HFFc6 (cell line): ENCODE measurements at regions not wholly inside any gene's neighbourhood (a gene's known extent, or its start where the extent isn't known, plus 50 kb on each side); places are given as distances from the start of the nearest gene placed in this dataset.

ENCODE experiments used
- DNase-seq: peaks from one replicate; pipeline ENCODE4 v3.0.0-alpha.2; 2018
- H3K27ac Mint-ChIP-seq: 2 replicates; pipeline ENCODE4 v1.8.0; 2020; ENCODE audit warnings: mild to moderate bottlenecking, mixed read lengths
- H3K27me3 Mint-ChIP-seq: 2 replicates; pipeline ENCODE4 v1.8.0; 2021; ENCODE audit warnings: mild to moderate bottlenecking, moderate library complexity, mixed read lengths; ENCODE audit not compliant: insufficient read depth
- H3K36me3 Mint-ChIP-seq: 2 replicates; pipeline ENCODE4 v1.8.0; 2021; ENCODE audit warnings: low read depth, mixed read lengths
- H3K4me1 Mint-ChIP-seq: 2 replicates; pipeline ENCODE4 v1.8.0; 2020; ENCODE audit warnings: low read depth, mixed read lengths
- H3K4me3 Mint-ChIP-seq: 2 replicates; pipeline ENCODE4 v1.8.0; 2020; ENCODE audit warnings: mild to moderate bottlenecking, moderate library complexity, mixed read lengths
- H3K9me3 Mint-ChIP-seq: 2 replicates; pipeline ENCODE4 v1.8.0; 2020; ENCODE audit warnings: mild to moderate bottlenecking, mixed read lengths
- CTCF ChIP-seq: fragments of 200-600 bp; sonication (generic); IDR thresholded peaks from 2 replicates; pipeline ENCODE4 v1.5.0; 2021; ENCODE audit warnings: antibody characterized with exemption, mild to moderate bottlenecking

- DNase-seq: no peak
- Mint-ChIP-seq H3K4me3 (no peak overlapping the region), H3K27ac (no peak overlapping the region), H3K27me3 (no peaks in the 10 kb centered on the region; the same call in 1 of the 2 replicates), H3K4me1 (peaks cover 40% of the 10 kb centered on the region), H3K9me3 (no peaks in the 10 kb centered on the region), H3K36me3 (no peaks in the 10 kb centered on the region)
- no peak for TF ChIP-seq CTCF
Observed at GRCh38 chr9:679462-679861, 162.0 kb upstream of the DMRT1 start.

DNA sequence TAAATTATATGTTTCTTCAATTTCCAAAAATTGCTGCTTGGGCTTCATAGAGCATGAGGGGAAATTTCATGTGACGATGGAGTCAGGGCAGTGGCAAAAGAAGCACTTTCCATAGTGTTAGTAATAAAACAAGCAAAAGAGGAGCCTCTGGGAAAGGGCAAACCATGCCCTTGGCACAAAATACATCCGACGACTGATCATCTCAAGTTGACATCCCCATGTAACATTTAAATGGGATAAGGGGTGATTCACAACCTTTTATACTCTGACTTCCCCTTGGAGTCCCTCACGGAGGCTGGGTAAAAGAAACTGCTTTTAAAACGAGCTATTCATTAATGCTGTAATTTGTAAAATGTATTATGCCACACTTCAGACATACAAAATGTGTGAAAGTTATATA lies 161.4 kb upstream of the DMRT1 start:
- no peaks in the 10 kb centered on the region for H3K9me3 Mint-ChIP-seq
- H3K36me3 Mint-ChIP-seq: no peaks in the 10 kb centered on the region
- H3K27ac Mint-ChIP-seq: no peak overlapping the region
- H3K4me1 Mint-ChIP-seq: peaks cover 46% of the 10 kb centered on the region
- DNase-seq: no peak
- no peak overlapping the region for H3K4me3 Mint-ChIP-seq
- H3K27me3 Mint-ChIP-seq: no peaks in the 10 kb centered on the region; the same call in 1 of the 2 replicates
- no peak for TF ChIP-seq CTCF

GRCh38 chr9:682633-683508 lies 158.6 kb upstream of the DMRT1 start:
- no peak for TF ChIP-seq CTCF
- H3K4me3 Mint-ChIP-seq: peak overlapping the region; percentile 36; the same call in 1 of the 2 replicates
- H3K36me3 Mint-ChIP-seq: peaks cover 7% of the 10 kb centered on the region
- H3K9me3 Mint-ChIP-seq: no peaks in the 10 kb centered on the region
- peaks cover 59% of the 10 kb centered on the region for H3K4me1 Mint-ChIP-seq
- H3K27me3 Mint-ChIP-seq: no peaks in the 10 kb centered on the region; the same call in 1 of the 2 replicates
- peak overlapping the region; percentile 78 for H3K27ac Mint-ChIP-seq
- no peak for DNase-seq

DNA sequence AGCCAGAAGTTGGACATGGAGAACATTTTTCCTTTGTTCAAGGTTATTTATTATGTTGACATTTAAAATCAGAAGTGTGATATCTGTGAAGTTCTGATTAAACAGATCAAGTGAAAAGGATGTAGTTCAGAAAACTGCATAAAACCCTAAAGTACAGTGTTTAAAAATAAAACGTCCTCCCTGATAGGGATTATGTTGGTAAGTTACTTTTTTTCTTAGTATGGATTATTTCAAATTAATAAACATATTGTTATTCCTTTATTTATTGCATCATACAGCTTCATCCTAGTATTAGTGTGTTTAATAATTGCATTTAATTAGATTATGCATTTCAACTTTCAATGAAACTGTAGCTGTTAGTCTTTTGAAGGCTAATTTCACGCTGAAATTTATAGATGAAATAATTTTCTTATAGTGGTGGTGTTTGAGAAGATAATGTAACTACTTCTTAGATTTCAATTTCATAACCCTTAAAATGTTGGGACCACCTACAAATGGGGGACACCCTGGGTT lies 157.9 kb upstream of the DMRT1 start:
- Mint-ChIP-seq H3K36me3 (peaks cover 11% of the 10 kb centered on the region), H3K4me1 (peaks cover 61% of the 10 kb centered on the region), H3K4me3 (peak overlapping the region; percentile 89), H3K27ac (peak overlapping the region; percentile 98), H3K27me3 (no peaks in the 10 kb centered on the region; the same call in 1 of the 2 replicates), H3K9me3 (no peaks in the 10 kb centered on the region)
- DNase-seq: no peak
- TF ChIP-seq CTCF: no peak

DNA sequence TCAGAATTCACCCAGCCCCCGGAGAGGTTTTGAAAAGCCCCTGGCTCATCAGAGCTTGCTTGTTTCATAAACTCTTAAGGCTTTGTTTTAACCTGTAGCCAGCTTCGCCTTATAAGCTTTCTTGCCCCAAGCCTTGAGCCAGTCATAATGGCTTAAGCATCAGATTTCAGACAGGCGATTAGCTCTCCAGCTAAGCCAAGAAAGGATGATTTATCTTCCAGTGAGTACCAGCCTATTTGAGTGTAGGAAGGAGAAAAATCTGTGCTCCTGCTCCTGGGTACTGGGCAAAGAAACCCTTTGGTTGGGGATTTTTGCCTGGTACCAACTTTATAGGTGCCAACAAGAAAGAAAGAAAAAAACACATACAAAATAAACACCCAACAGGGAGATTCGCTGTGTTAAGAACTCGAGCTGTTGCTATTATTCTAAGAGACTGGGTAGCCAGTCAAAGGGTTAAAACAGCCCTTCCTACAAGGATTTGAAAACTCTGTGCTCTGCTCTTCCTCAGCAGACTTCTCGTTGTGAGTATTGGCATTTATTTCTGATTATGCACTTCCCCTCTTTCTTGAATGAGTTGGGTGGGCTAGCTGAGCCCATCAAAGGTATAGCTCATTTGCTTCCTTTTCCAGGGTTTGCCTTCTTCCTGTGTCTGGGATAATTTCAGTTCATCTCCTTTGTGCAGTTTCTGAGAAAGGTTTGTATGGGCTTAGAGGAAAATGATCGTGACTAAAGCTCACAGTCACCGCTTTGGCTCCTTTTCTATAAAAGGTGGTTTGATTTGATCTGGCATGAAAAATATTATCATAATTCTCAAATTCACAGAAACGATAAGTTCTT lies 157.2 kb upstream of the DMRT1 start:
- Mint-ChIP-seq H3K4me3 (peak overlapping the region; percentile 89), H3K27ac (peak overlapping the region; percentile 98), H3K27me3 (no peaks in the 10 kb centered on the region; the same call in 1 of the 2 replicates), H3K4me1 (peaks cover 62% of the 10 kb centered on the region), H3K36me3 (peaks cover 11% of the 10 kb centered on the region), H3K9me3 (no peaks in the 10 kb centered on the region)
- TF ChIP-seq CTCF: no peak
- peak; percentile 63 for DNase-seq
